Brain pericyte (primary cell): ENCODE measurements at regions not wholly inside any gene's neighbourhood (a gene's known extent, or its start where the extent isn't known, plus 50 kb on each side); places are given as distances from the start of the nearest gene placed in this dataset.
"Not testable (repeated sequence)": the region's sequence is repeated elsewhere in the genome, so short reads cannot be mapped to it uniquely, and the experiment has no call there.

ENCODE experiments used
- DNase-seq: peaks from one replicate; pipeline ENCODE4 v3.0.0-alpha.2; 2012; ENCODE audit warnings: low read depth, low spot score

DNA sequence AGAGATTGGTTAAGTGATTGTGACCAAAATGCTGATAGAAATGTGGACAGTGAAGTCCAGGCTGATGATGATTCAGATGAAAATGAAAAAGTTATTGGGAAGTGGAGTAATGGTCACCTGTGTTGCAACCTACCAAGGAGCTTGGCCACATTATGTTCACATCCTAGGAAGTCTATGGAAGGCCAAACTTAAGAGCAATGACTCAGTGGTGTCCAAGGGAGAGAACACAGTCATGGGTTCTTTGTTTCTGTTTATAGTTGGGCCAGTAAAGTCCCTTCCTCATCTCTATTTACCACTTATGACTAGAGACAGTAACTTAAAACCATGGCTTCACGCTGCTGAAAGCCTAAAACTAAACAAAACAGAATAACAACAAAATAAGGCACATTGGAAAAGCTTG, 555.3 kb upstream of the DAB2 start:
- DNase-seq: peak; percentile 34

DNA sequence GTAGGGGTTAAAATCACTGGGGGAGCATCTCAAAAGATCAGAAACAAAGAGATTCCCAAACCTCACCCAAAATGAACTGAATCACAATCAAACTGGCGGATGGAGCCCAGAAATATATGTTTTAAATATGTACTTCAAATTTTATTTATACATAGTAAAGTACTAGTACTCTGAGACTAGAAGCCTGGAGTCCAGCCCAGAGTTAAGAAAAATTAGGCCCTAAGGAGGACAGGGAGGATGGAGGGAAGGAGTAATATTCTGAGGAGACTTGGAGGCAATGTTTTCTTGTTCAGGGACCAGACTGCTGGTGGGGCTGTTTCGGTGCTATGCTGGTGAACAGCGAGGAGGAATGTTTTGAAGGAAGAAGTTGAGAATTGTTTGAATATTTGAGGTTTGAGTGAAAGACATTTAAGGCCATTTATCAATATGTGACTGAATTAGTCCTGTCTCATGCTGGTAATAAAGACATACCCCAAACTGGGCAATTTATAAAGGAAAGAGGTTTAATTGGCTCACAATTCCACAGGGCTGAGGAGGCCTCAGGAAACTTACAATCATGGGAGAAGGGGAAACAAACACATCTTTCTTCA, 552.4 kb upstream of the DAB2 start:
- no peak for DNase-seq

DNA sequence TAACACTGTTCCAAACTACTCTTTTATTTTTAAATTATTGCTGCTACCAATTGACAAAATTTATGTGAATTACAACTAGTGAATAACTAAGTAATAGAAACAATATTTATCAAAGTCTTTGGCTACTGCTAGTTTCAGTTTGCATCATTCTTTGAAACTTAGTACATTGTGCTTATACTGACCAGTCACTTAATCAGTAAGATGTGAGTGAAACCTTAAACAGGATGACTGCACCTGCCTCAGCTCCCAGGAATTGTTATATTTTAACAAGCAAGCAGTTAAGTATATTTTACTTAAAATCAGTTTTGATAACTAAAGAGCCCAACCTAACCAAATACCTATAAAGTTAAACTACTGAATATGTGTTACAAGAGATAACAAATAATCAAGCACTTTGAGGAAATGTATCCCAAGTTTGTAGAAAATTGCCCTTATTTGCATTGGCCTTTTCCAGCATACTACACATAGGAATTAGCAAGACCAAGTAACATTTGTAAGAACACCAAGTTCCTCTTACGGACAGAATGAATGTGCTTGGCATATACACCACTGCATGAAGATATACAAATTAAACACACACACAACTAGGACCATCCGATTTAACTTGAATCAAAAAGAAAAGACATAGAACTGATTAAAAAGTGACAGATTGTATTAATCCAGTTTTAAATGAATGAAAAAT, 545.5 kb upstream of the DAB2 start:
- no peak for DNase-seq

- no peak for DNase-seq
Observed at GRCh38 chr5:39968381-39968780, 543.6 kb upstream of the DAB2 start.

GRCh38 chr5:39955156-39955555, 530.4 kb upstream of the DAB2 start:
- DNase-seq: no peak

GRCh38 chr5:39951070-39951469, 526.3 kb upstream of the DAB2 start:
- DNase-seq: no peak

DNA sequence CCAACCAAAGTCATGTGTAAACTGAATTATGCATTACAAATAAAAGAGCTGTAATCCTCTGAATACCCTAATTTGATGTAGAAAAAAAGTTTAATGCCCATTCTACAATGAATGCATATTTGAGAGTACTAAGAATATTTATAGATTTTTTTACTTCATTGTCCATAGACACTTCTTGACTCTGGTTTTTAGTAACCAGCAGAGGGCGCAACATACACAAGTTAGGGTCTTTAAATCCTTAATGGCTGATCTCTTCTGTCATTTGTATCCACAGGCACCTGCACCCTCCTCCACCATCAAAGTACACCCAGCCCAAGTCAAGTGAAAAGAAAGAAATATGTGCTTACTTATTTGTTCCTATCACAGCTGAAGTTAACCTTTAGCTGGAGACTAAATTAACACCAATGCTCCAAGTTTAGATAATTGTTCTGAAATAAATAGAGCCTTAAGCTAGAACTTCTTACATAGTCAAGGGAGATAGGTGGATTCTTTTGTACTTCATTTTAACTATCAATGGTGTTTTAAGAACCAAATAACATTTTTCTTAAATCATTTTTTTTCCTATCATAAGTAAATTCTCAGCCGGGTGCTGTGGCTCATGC, 524.2 kb upstream of the DAB2 start:
- DNase-seq: peak; percentile 27

GRCh38 chr5:39948341-39948740, 523.6 kb upstream of the DAB2 start:
- no peak for DNase-seq

DNA sequence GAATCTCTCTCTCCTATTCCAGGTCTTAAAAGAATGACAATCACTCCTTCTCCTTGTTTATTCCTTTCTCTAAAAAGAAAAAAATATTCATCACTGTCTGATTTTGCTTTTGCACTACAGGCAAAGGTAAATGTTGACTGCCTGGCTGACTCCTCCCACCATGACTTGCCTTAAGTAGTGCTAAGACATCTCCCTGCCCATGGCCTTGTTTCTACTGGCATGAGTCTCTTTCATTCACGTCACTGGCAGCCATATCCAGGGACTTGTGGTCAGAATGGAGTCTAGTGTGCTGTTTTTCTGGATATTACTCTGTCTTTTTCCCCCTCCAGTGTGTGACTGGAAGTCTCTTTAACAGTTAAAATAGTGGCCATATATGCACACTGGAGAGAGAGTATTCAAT, 522.9 kb upstream of the DAB2 start:
- no peak for DNase-seq

GRCh38 chr5:39946356-39947045, 521.7 kb upstream of the DAB2 start:
- DNase-seq: no peak

GRCh38 chr5:39945870-39946269, 521.1 kb upstream of the DAB2 start:
- DNase-seq: no peak

DNA sequence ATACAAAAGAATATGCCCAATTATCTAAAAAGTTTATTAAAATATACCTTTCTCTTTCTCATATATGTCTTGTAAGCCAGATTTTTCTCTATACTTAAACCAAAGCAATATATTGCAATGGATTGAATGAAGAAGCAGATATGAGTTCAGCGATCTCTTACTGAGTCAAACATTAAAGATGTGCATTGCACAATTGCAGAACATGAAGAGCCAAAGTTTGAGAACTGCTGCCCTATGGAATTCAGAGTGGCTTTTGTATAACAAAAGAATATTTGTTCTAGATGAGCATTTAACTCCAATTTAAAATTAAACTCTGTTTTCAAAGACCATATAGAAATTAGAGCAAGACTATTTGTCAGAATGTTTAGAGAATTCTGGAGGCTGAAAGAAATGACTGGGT, 519.0 kb upstream of the DAB2 start:
- DNase-seq: no peak

DNA sequence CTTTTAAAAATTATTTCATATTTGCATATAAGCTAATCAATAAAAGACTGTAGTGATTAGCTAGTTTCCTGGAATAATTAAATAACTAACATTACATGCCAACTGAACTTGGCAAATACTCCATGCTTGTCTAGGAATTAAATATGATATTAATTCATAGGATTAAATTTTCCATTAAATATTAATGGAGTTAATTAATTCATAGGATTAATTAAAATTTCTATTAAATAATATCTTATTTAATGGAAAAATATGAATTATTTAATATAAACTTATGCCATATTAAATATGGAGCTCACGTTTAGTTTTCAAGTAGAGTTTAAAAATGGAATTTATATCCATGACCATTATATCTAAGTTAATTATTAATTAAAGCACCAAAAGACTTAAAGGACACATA, 517.8 kb upstream of the DAB2 start:
- DNase-seq: no peak

DNA sequence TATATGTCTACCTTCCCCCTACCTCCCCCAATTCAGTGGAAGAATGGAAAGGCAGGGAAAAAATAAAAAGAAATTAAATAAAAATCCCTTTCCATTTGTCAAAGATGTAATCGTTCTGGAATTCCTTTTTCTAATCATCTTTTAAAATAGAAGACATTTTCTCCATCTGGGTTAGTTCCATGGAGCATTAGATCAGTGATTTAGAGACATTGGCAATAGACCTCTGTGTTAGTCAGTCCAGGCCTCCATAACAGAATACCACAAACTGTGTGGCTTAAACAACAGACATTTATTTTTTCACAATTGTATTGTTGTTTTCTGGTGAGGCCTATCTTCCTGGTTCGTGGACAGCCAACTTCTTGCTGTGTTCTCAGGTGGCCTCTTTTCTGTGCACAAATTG, 516.6 kb upstream of the DAB2 start:
- DNase-seq: no peak

- no peak for DNase-seq
Observed at GRCh38 chr5:39934830-39935229, 510.1 kb upstream of the DAB2 start.

- no peak for DNase-seq
Observed at GRCh38 chr5:39933061-39933460, 508.3 kb upstream of the DAB2 start.

DNA sequence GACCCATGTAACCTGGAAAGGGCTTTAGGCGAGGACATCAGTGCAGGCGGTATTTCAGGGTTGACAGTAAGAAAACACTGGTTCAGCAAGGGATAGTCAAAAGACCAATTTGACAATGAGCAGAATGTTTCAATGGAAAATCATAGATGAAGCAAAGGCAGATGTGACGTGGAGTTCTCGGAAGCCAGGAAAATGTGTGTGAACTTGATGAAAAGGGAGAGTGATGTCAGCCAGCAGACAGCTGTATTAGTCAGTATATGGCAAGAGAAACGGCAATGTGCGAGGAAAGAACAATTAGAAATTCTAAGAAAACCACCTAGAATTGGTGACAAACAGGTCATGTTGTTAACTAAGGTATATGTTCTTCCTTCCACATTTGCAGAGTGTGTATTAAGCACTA, 503.9 kb upstream of the DAB2 start:
- DNase-seq: no peak

DNA sequence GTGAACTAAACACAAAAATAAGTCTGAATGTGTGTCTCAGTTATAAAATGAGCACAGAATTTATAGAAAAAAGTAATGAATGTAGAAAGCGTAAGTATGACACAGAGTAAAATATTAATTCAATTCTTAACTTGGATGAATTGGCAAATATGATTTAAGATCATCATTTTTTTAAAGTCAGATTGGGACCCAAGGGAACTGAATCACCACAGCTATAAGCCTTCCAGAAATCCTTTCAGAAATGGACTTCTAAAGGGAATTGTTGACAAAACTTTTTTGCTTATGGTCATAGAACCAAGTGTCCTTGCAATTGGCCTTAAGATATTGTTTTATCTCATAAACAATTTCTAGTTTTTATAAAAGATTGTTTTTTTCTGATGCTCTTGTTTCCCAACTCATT, 495.1 kb upstream of the DAB2 start:
- DNase-seq: no peak

DNA sequence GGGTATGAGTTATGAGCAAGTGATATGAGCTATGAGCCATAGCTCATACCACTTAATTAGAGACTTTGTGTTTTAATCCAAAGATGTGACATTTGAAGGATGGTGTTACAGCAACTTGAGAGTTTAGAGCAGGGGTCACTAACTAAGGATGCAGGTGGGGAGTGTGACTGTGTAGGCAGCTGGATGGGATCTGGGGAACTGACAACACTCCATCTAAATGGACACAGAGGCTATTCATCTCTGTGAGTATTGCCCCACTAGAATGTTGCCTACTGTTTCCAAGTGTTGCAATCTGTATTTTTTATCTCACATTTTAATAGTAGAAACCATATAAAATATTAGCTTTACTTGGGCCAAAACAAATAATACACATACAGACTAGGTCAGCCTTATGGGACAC, 488.1 kb upstream of the DAB2 start:
- no peak for DNase-seq

- not testable (repeated sequence) for DNase-seq
Observed at GRCh38 chr5:39907267-39907951, 482.6 kb upstream of the DAB2 start.

DNA sequence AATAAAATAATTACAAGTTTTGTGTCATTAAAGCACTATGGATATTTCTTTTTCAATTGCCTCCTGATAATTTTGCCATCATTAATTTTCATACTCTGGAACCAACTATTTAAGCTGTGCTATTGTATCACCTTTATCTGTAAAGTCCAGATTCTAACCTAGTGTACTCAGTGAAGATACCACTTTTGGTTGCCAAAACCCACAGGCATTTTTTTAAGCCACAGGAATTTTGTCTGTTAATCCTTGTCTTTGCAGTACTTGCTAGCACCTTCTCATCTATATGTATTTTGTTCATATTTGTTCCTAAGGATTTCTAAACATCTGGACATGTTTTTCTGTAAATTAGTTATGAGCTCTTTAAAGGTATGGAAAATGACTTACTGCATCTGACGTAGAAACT, 481.4 kb upstream of the DAB2 start:
- DNase-seq: no peak

DNA sequence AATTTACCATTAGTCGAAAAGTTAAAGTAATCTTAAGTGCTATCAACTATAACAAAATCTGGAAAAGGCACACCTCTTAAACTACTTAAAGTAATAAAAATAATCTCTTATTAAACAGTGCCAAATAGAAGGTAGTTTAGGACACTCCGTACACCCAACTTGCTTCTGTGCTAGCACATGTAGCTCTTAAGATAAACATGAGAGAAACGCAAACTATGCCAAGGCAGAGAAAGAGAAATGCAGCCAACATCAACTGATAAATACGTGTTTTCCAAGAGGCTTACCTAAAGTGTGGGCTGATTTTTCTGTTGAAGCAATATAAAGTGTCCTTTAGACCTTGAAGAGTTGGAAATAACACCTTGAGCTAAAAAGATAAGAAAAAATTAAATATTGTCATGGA, 480.6 kb upstream of the DAB2 start:
- DNase-seq: no peak
